DND-41 (cell line): ENCODE measurements at regions not wholly inside any gene's neighbourhood (a gene's known extent, or its start where the extent isn't known, plus 50 kb on each side); places are given as distances from the start of the nearest gene placed in this dataset.

Experiments used
- EZH2 ChIP-seq: IDR thresholded peaks from 3 replicates; pipeline ENCODE4 v1.6.1; 2012; ENCODE audit warnings: borderline replicate concordance, low read depth, mild to moderate bottlenecking, moderate library complexity, low read length, inconsistent platforms; ENCODE audit not compliant: severe bottlenecking
- TF ChIP-seq, protein P1 (sequence below): IDR thresholded peaks from 2 replicates; pipeline ENCODE4 v1.5.1; 2012; ENCODE audit warnings: borderline replicate concordance, low read length, moderate library complexity, mild to moderate bottlenecking; ENCODE audit not compliant: poor library complexity, severe bottlenecking; ENCODE audit errors: extremely low read depth

- TF ChIP-seq, protein P1, sequence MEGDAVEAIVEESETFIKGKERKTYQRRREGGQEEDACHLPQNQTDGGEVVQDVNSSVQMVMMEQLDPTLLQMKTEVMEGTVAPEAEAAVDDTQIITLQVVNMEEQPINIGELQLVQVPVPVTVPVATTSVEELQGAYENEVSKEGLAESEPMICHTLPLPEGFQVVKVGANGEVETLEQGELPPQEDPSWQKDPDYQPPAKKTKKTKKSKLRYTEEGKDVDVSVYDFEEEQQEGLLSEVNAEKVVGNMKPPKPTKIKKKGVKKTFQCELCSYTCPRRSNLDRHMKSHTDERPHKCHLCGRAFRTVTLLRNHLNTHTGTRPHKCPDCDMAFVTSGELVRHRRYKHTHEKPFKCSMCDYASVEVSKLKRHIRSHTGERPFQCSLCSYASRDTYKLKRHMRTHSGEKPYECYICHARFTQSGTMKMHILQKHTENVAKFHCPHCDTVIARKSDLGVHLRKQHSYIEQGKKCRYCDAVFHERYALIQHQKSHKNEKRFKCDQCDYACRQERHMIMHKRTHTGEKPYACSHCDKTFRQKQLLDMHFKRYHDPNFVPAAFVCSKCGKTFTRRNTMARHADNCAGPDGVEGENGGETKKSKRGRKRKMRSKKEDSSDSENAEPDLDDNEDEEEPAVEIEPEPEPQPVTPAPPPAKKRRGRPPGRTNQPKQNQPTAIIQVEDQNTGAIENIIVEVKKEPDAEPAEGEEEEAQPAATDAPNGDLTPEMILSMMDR = no peak
- no peak for TF ChIP-seq EZH2
These were observed 472.5 kb upstream of the SGO1 start for GRCh38 chr3:20658491-20658890.
